Smooth muscle cell (in vitro differentiated cells): ENCODE measurements at regions not wholly inside any gene's neighbourhood (a gene's known extent, or its start where the extent isn't known, plus 50 kb on each side); places are given as distances from the start of the nearest gene placed in this dataset.
A peak's percentile ranks its signal among the peaks of the same experiment; 100 is the strongest.

Source experiments
- DNase-seq: peaks from one replicate; lab custom pipeline; 2025; ENCODE audit not compliant: unreplicated experiment; lab: John Stamatoyannopoulos, UW
- H2AFZ ChIP-seq: fragments of 200-600 bp; sonication (generic); 2 replicates; pipeline ENCODE4 v1.6.0; 2016; ENCODE audit warnings: antibody characterized with exemption, low read depth, mild to moderate bottlenecking
- H3F3A ChIP-seq: fragments of 200-600 bp; sonication (generic); 2 replicates; pipeline ENCODE4 v1.6.0; 2017; ENCODE audit warnings: antibody characterized with exemption, low read depth
- H3K27ac ChIP-seq: fragments of 200-600 bp; sonication (generic); 2 replicates; pipeline ENCODE4 v1.5.1; 2016; ENCODE audit warnings: low read depth, mild to moderate bottlenecking
- H3K27me3 ChIP-seq: fragments of 200-600 bp; sonication (generic); 2 replicates; pipeline ENCODE4 v1.6.1; 2016; ENCODE audit warnings: low read depth, mild to moderate bottlenecking
- H3K36me3 ChIP-seq: fragments of 200-600 bp; sonication (generic); 2 replicates; pipeline ENCODE4 v1.5.1; 2016; ENCODE audit warnings: low read depth
- H3K4me1 ChIP-seq: fragments of 200-600 bp; sonication (generic); 2 replicates; pipeline ENCODE4 v1.5.1; 2016; ENCODE audit warnings: low read depth
- H3K4me2 ChIP-seq: fragments of 200-600 bp; sonication (generic); 2 replicates; pipeline ENCODE4 v1.6.0; 2016; ENCODE audit warnings: mild to moderate bottlenecking
- H3K4me3 ChIP-seq: fragments of 200-600 bp; sonication (generic); 2 replicates; pipeline ENCODE4 v1.5.1; 2016; ENCODE audit warnings: mild to moderate bottlenecking
- H3K79me2 ChIP-seq: fragments of 200-600 bp; sonication (generic); 2 replicates; pipeline ENCODE4 v1.6.0; 2016; ENCODE audit warnings: low read depth, mild to moderate bottlenecking
- H3K9ac ChIP-seq: fragments of 200-600 bp; sonication (generic); 2 replicates; pipeline ENCODE4 v1.6.0; 2016; ENCODE audit warnings: low read depth
- H3K9me3 ChIP-seq: fragments of 200-600 bp; sonication (generic); replicated peaks from 2 replicates; pipeline ENCODE4 v1.5.1; 2016; ENCODE audit warnings: low read depth
- H4K20me1 ChIP-seq: fragments of 200-600 bp; sonication (generic); 2 replicates; pipeline ENCODE4 v1.6.0; 2016; ENCODE audit warnings: low read depth
- CTCF ChIP-seq: fragments of 200-600 bp; sonication (generic); IDR thresholded peaks from 2 replicates; pipeline ENCODE4 v1.5.1; 2017; ENCODE audit warnings: borderline replicate concordance, mild to moderate bottlenecking, antibody characterized with exemption; ENCODE audit not compliant: insufficient read depth, poor library complexity, severe bottlenecking
- WGBS: methylation state at CpG from one replicate; pipeline ENCODE4 v1.1.7; 2016; ENCODE audit warnings: low lambda C conversion rate; 5-methylcytosine and 5-hydroxymethylcytosine counted together

DNA sequence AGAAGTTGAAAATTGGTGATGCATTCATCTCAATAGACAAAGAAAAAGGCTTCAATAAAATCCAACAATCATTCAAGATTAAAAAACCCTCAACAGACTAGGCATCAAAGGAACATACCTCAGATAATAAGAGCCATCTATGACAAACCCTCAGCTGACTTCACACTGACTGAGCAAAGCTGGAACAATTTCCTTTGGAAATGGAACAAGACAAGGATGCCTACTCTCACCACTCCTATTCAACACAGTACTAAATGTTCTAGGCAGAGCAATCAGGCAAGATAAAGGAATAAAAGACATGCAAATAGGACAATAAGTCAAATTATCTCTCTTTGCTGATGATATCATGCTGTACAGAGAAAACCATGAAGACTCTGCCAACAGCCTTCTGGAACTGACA is 1188.1 kb downstream of the DTWD2 start:
- no peak overlapping the region for H3K4me2 ChIP-seq
- no peaks in the 10 kb centered on the region for H3K27me3 ChIP-seq
- no peaks in the 10 kb centered on the region for H4K20me1 ChIP-seq
- DNase-seq = no peak
- no peaks in the 10 kb centered on the region for H3K36me3 ChIP-seq
- no peaks in the 10 kb centered on the region for H3K4me1 ChIP-seq
- no peaks in the 10 kb centered on the region for H3K9me3 ChIP-seq
- H3K79me2 ChIP-seq = no peaks in the 10 kb centered on the region
- no peak overlapping the region for H3K4me3 ChIP-seq
- TF ChIP-seq CTCF = no peak
- no peak overlapping the region for H2AFZ ChIP-seq
- H3K9ac ChIP-seq = no peak overlapping the region
- H3F3A ChIP-seq = no peaks in the 10 kb centered on the region
- H3K27ac ChIP-seq = no peak overlapping the region

- Histone ChIP-seq H3K4me2 (no peak overlapping the region), H3F3A (no peaks in the 10 kb centered on the region), H3K9me3 (no peaks in the 10 kb centered on the region), H3K79me2 (no peaks in the 10 kb centered on the region), H3K4me1 (no peaks in the 10 kb centered on the region), H3K36me3 (no peaks in the 10 kb centered on the region), H3K27ac (no peak overlapping the region), H3K4me3 (no peak overlapping the region), H4K20me1 (no peaks in the 10 kb centered on the region), H3K9ac (no peak overlapping the region), H3K27me3 (no peaks in the 10 kb centered on the region), H2AFZ (no peak overlapping the region)
- WGBS = 75% methylated on average over 3 of the region's 3 CpGs
- DNase-seq = no peak
- TF ChIP-seq CTCF = no peak
Observed at GRCh38 chr5:117794847-117795246, 1193.5 kb downstream of the DTWD2 start.

GRCh38 chr5:117793963-117794362 is 1194.4 kb downstream of the DTWD2 start:
- Histone ChIP-seq H2AFZ (peak overlapping the region; percentile 36), H3F3A (no peaks in the 10 kb centered on the region), H3K27me3 (no peaks in the 10 kb centered on the region), H3K9ac (no peak overlapping the region), H4K20me1 (no peaks in the 10 kb centered on the region), H3K4me1 (no peaks in the 10 kb centered on the region), H3K4me2 (no peak overlapping the region), H3K27ac (no peak overlapping the region), H3K9me3 (no peaks in the 10 kb centered on the region), H3K79me2 (no peaks in the 10 kb centered on the region), H3K36me3 (no peaks in the 10 kb centered on the region), H3K4me3 (no peak overlapping the region)
- no peak for TF ChIP-seq CTCF
- DNase-seq = no peak
- 93% methylated on average over 5 of the region's 5 CpGs for WGBS

- TF ChIP-seq CTCF = no peak
- no peaks in the 10 kb centered on the region for H3K79me2 ChIP-seq
- H3K27ac ChIP-seq = no peak overlapping the region
- WGBS = 54% methylated on average over 1 of the region's 1 CpG
- H4K20me1 ChIP-seq = no peaks in the 10 kb centered on the region
- no peaks in the 10 kb centered on the region for H3K9me3 ChIP-seq
- H3K9ac ChIP-seq = no peak overlapping the region
- H3K36me3 ChIP-seq = no peaks in the 10 kb centered on the region
- no peak overlapping the region for H3K4me2 ChIP-seq
- H3K27me3 ChIP-seq = no peaks in the 10 kb centered on the region
- no peak for DNase-seq
- H2AFZ ChIP-seq = no peak overlapping the region
- H3K4me3 ChIP-seq = no peak overlapping the region
- no peaks in the 10 kb centered on the region for H3K4me1 ChIP-seq
- H3F3A ChIP-seq = no peaks in the 10 kb centered on the region
Observed at GRCh38 chr5:117792476-117792875, 1195.9 kb downstream of the DTWD2 start.
